ENCODE measurements at regions not wholly inside any gene's neighbourhood (a gene's known extent, or its start where the extent isn't known, plus 50 kb on each side); places are given as distances from the start of the nearest gene placed in this dataset.
A peak's percentile ranks its signal among the peaks of the same experiment; 100 is the strongest.

GRCh38 chr5:111830333-111830732 is 73.3 kb upstream of the NREP start:
- no peak for FAIRE-seq
- POLR2A ChIA-PET: no interaction called here
- peak overlapping the region; percentile 31 for H2AFZ ChIP-seq (ENCODE audit: low read depth, low read length)

More at GRCh38 chr5:111830333-111830732, 73.3 kb upstream of the NREP start:
- no peak overlapping the region for H3K4me2 ChIP-seq (ENCODE audit: insufficient read depth, low read length)
- no peaks in the 10 kb centered on the region for H3K27me3 ChIP-seq (ENCODE audit: control insufficient read depth in 2 of 2, insufficient read depth in 2 of 2, low read length in 2 of 2)
- no TSS peak for BruUV-seq (replicated peaks)
- no peaks in the 10 kb centered on the region for H3K9me1 ChIP-seq (replicated peaks; ENCODE audit: control insufficient read depth, extremely low read depth, insufficient read depth, low read length)
- no peaks in the 10 kb centered on the region for H3K36me3 ChIP-seq (ENCODE audit: control insufficient read depth in 2 of 2, extremely low read depth in 1 of 2, insufficient read depth in 2 of 2, low read length in 2 of 2)
- intact Hi-C loops (cut with micrococcal nuclease): no loop called here
- TF ChIP-seq CTCF (IDR thresholded peaks at IDR 0.05; ENCODE audit: extremely low read depth in 1 of 2, insufficient read depth in 1 of 2, low read depth in 1 of 2, low read length in 2 of 2) (no peak), JUN (IDR thresholded peaks at IDR 0.05; ENCODE audit: borderline replicate concordance, insufficient read depth, insufficient read length, low read depth) (no peak), MAX (IDR thresholded peaks at IDR 0.05; ENCODE audit: insufficient read depth, insufficient read length) (no peak), GATA2 (IDR thresholded peaks at IDR 0.05; ENCODE audit: insufficient read depth, insufficient read length, low read depth, low read length) (peak; percentile 56), MYC (IDR thresholded peaks at IDR 0.05; ENCODE audit: low read depth, low read length) (no peak), FOS (IDR thresholded peaks at IDR 0.05; ENCODE audit: borderline replicate concordance, insufficient read depth, low read length) (peak; percentile 57), EZH2 (IDR thresholded peaks at IDR 0.05; ENCODE audit: borderline replicate concordance, low read depth, low read length, severe bottlenecking) (no peak)
- no peaks in the 10 kb centered on the region for H4K20me1 ChIP-seq (replicated peaks; ENCODE audit: control insufficient read depth, extremely low read depth, insufficient read depth, low read length)
- peaks cover 3% of the 10 kb centered on the region for H3K4me1 ChIP-seq (ENCODE audit: control insufficient read depth, extremely low read depth, insufficient read depth, low read length)
- DNase-seq (ENCODE audit: low read depth, low spot score): peak; percentile 30
- dilution Hi-C loops (cut with MboI; ENCODE audit: extremely low pct_ligation_motif_present, low sequenced_read_pairs): no loop called here
- no peak overlapping the region for H3K9ac ChIP-seq (replicated peaks; ENCODE audit: extremely low read depth, insufficient read depth, low read length)
- H3K4me3 ChIP-seq (replicated peaks in 1 of 3; ENCODE audit: insufficient read depth in 1 of 3, low read depth in 1 of 3, low read length in 3 of 3): no peak overlapping the region
- no peaks in the 10 kb centered on the region for H3K9me3 ChIP-seq (replicated peaks; ENCODE audit: control insufficient read depth, insufficient read depth, low read length)
- H3K79me2 ChIP-seq (ENCODE audit: control insufficient read depth, insufficient read depth, low read length): no peaks in the 10 kb centered on the region
- no peak overlapping the region for H3K27ac ChIP-seq (ENCODE audit: insufficient read depth, low read depth, low read length)
- CTCF ChIA-PET: interaction anchor here (1.3 to 2.3 kb wide), 3 partner anchors 10 to 279 kb away, joined by 3 to 7 read pairs (median 5); no protein-coding TSS in a partner anchor
